ENCODE measurements at regions not wholly inside any gene's neighbourhood (a gene's known extent, or its start where the extent isn't known, plus 50 kb on each side); places are given as distances from the start of the nearest gene placed in this dataset.

- H3K27ac ChIP-seq = 0 out of 2 replicates have a peak overlapping the region, but pooled peaks have one; percentile 13
- H3K4me1 ChIP-seq (ENCODE audit: insufficient read depth) = peaks cover 26% of the 10 kb centered on the region
- H2AFZ ChIP-seq = peak overlapping the region; percentile 27
- TF ChIP-seq EZH2 (IDR thresholded peaks at IDR 0.05; ENCODE audit: insufficient read depth, poor library complexity, severe bottlenecking) (no peak), EZH2phosphoT487 (IDR thresholded peaks at IDR 0.05; ENCODE audit: insufficient read depth, low read depth) (no peak)
- H3K9ac ChIP-seq = peak overlapping the region; percentile 10; the same call in 1 of the 2 replicates
- no peaks in the 10 kb centered on the region for H3K79me2 ChIP-seq (ENCODE audit: insufficient read depth)
- no peaks in the 10 kb centered on the region for H3K9me3 ChIP-seq (ENCODE audit: low read depth)
- H3K27me3 ChIP-seq (replicated peaks; ENCODE audit: insufficient read depth) = no peaks in the 10 kb centered on the region
- 7 to 19% methylated on average over 2 of the region's 2 CpGs for WGBS, 2 experiments (ENCODE audit: low coverage in 1 of 2, low lambda C conversion rate in 2 of 2, missing lambda C conversion rate in 2 of 2)
- peak overlapping the region; percentile 21; the same call in 1 of the 2 replicates for H3K4me3 ChIP-seq
- in situ Hi-C loops (cut with MboI) = no loop called here
- H4K20me1 ChIP-seq (ENCODE audit: insufficient read depth) = no peaks in the 10 kb centered on the region
- no peaks in the 10 kb centered on the region for H3K36me3 ChIP-seq (ENCODE audit: low read depth)
- no peaks in the 10 kb centered on the region for H3F3A ChIP-seq (ENCODE audit: insufficient read depth)
- DNase-seq = peak; percentile 34
- H3K4me2 ChIP-seq (ENCODE audit: unreplicated experiment) = peak overlapping the region; percentile 52
- H3K9me2 ChIP-seq (ENCODE audit: insufficient read depth) = no peaks in the 10 kb centered on the region
These were observed 436.1 kb downstream of the TUSC7 start for GRCh38 chr3:117145677-117146076.

GRCh38 chr3:117146571-117146970 lies 437.0 kb downstream of the TUSC7 start:
- peaks cover 29% of the 10 kb centered on the region for H3K4me1 ChIP-seq (ENCODE audit: insufficient read depth)
- no peak overlapping the region for H3K27ac ChIP-seq
- no peak overlapping the region for H3K9ac ChIP-seq
- no peak for TF ChIP-seq EZH2 (IDR thresholded peaks at IDR 0.05; ENCODE audit: insufficient read depth, poor library complexity, severe bottlenecking)
- no peak for TF ChIP-seq EZH2phosphoT487 (IDR thresholded peaks at IDR 0.05; ENCODE audit: insufficient read depth, low read depth)
- no peaks in the 10 kb centered on the region for H3K36me3 ChIP-seq (ENCODE audit: low read depth)
- H3K4me3 ChIP-seq = no peak overlapping the region
- H2AFZ ChIP-seq = no peak overlapping the region
- H3F3A ChIP-seq (ENCODE audit: insufficient read depth) = no peaks in the 10 kb centered on the region
- no peak for DNase-seq
- in situ Hi-C loops (cut with MboI) = no loop called here
- H3K79me2 ChIP-seq (ENCODE audit: insufficient read depth) = no peaks in the 10 kb centered on the region
- H3K9me3 ChIP-seq (ENCODE audit: low read depth) = no peaks in the 10 kb centered on the region
- H4K20me1 ChIP-seq (ENCODE audit: insufficient read depth) = no peaks in the 10 kb centered on the region
- no peaks in the 10 kb centered on the region for H3K27me3 ChIP-seq (replicated peaks; ENCODE audit: insufficient read depth)
- no peak overlapping the region for H3K4me2 ChIP-seq (ENCODE audit: unreplicated experiment)
- 84 to 91% methylated on average over 1 of the region's 1 CpG for WGBS, 2 experiments (ENCODE audit: low coverage in 1 of 2, low lambda C conversion rate in 2 of 2, missing lambda C conversion rate in 2 of 2)
- H3K9me2 ChIP-seq (ENCODE audit: insufficient read depth) = no peaks in the 10 kb centered on the region

- in situ Hi-C loops (cut with MboI) = no loop called here
- Histone ChIP-seq H3K36me3 (ENCODE audit: low read depth) (no peaks in the 10 kb centered on the region), H3F3A (ENCODE audit: insufficient read depth) (no peaks in the 10 kb centered on the region), H3K9me3 (ENCODE audit: low read depth) (no peaks in the 10 kb centered on the region), H3K79me2 (ENCODE audit: insufficient read depth) (no peaks in the 10 kb centered on the region), H3K4me3 (no peak overlapping the region), H3K4me1 (ENCODE audit: insufficient read depth) (peaks cover 25% of the 10 kb centered on the region), H3K9ac (no peak overlapping the region), H2AFZ (no peak overlapping the region), H3K27me3 (replicated peaks; ENCODE audit: insufficient read depth) (no peaks in the 10 kb centered on the region), H3K4me2 (ENCODE audit: unreplicated experiment) (no peak overlapping the region), H3K9me2 (ENCODE audit: insufficient read depth) (no peaks in the 10 kb centered on the region), H4K20me1 (ENCODE audit: insufficient read depth) (no peaks in the 10 kb centered on the region), H3K27ac (no peak overlapping the region)
- DNase-seq = no peak
- 79 to 86% methylated on average over 2 of the region's 2 CpGs for WGBS, 2 experiments (ENCODE audit: low coverage in 1 of 2, low lambda C conversion rate in 2 of 2, missing lambda C conversion rate in 2 of 2)
- TF ChIP-seq EZH2 (IDR thresholded peaks at IDR 0.05; ENCODE audit: insufficient read depth, poor library complexity, severe bottlenecking) = no peak
- no peak for TF ChIP-seq EZH2phosphoT487 (IDR thresholded peaks at IDR 0.05; ENCODE audit: insufficient read depth, low read depth)
These were observed 440.0 kb downstream of the TUSC7 start for GRCh38 chr3:117149584-117149983.

- Histone ChIP-seq H4K20me1 (ENCODE audit: insufficient read depth) (no peaks in the 10 kb centered on the region), H3K27me3 (replicated peaks; ENCODE audit: insufficient read depth) (no peaks in the 10 kb centered on the region), H3F3A (ENCODE audit: insufficient read depth) (no peaks in the 10 kb centered on the region), H3K9me2 (ENCODE audit: insufficient read depth) (no peaks in the 10 kb centered on the region), H3K79me2 (ENCODE audit: insufficient read depth) (no peaks in the 10 kb centered on the region), H3K27ac (peak overlapping the region; percentile 7; the same call in 1 of the 2 replicates), H3K9me3 (ENCODE audit: low read depth) (no peaks in the 10 kb centered on the region), H2AFZ (peak overlapping the region; percentile 46), H3K4me3 (no peak overlapping the region), H3K4me2 (ENCODE audit: unreplicated experiment) (peak overlapping the region; percentile 1), H3K9ac (no peak overlapping the region), H3K36me3 (ENCODE audit: low read depth) (no peaks in the 10 kb centered on the region), H3K4me1 (ENCODE audit: insufficient read depth) (peaks cover 15% of the 10 kb centered on the region)
- 58 to 59% methylated on average over 3 of the region's 3 CpGs for WGBS, 2 experiments (ENCODE audit: low coverage in 1 of 2, low lambda C conversion rate in 2 of 2, missing lambda C conversion rate in 2 of 2)
- in situ Hi-C loops (cut with MboI) = no loop called here
- DNase-seq = peak; percentile 32
- TF ChIP-seq EZH2phosphoT487 (IDR thresholded peaks at IDR 0.05; ENCODE audit: insufficient read depth, low read depth) (no peak), EZH2 (IDR thresholded peaks at IDR 0.05; ENCODE audit: insufficient read depth, poor library complexity, severe bottlenecking) (no peak)
These were observed 441.0 kb downstream of the TUSC7 start for GRCh38 chr3:117150628-117151027.

GRCh38 chr3:117160176-117160575 lies 450.6 kb downstream of the TUSC7 start:
- Histone ChIP-seq H3F3A (ENCODE audit: insufficient read depth) (peaks cover 7% of the 10 kb centered on the region; the same call in 1 of the 2 replicates), H3K4me2 (ENCODE audit: unreplicated experiment) (no peak overlapping the region), H3K27me3 (replicated peaks; ENCODE audit: insufficient read depth) (no peaks in the 10 kb centered on the region), H3K4me1 (ENCODE audit: insufficient read depth) (peaks cover 6% of the 10 kb centered on the region), H3K4me3 (no peak overlapping the region), H3K36me3 (ENCODE audit: low read depth) (no peaks in the 10 kb centered on the region), H3K9me3 (ENCODE audit: low read depth) (no peaks in the 10 kb centered on the region), H3K9me2 (ENCODE audit: insufficient read depth) (0 out of 2 replicates have a peak, but pooled peaks cover 5% of the 10 kb centered on the region), H3K27ac (no peak overlapping the region), H2AFZ (no peak overlapping the region), H3K9ac (no peak overlapping the region), H4K20me1 (ENCODE audit: insufficient read depth) (no peaks in the 10 kb centered on the region), H3K79me2 (ENCODE audit: insufficient read depth) (no peaks in the 10 kb centered on the region)
- no peak for DNase-seq
- no peak for TF ChIP-seq EZH2 (IDR thresholded peaks at IDR 0.05; ENCODE audit: insufficient read depth, poor library complexity, severe bottlenecking)
- TF ChIP-seq EZH2phosphoT487 (IDR thresholded peaks at IDR 0.05; ENCODE audit: insufficient read depth, low read depth) = no peak
- in situ Hi-C loops (cut with MboI) = no loop called here
- 27% methylated on average over 3 of the region's 3 CpGs for WGBS, 2 experiments (ENCODE audit: low coverage in 1 of 2, low lambda C conversion rate in 2 of 2, missing lambda C conversion rate in 2 of 2)

All from GM23248 (cell line).